GM12878 (cell line): ENCODE measurements at regions not wholly inside any gene's neighbourhood (a gene's known extent, or its start where the extent isn't known, plus 50 kb on each side); places are given as distances from the start of the nearest gene placed in this dataset.

Experiments
- ATAC-seq: fragments of 200-7000 bp; cut with Tn5 transposase; 3 replicates; pipeline ENCODE4 v1.9.1; 2020; ENCODE audit warnings: mild to moderate bottlenecking, moderate library complexity
- BruUV-seq: library from RNA; stranded (reverse); fragments of 400-500 nt; replicated peaks from 2 replicates; lab custom pipeline; 2021; lab: Mats Ljungman, UMichigan
- CTCF ChIA-PET: fragments of 300-600 bp; sonication (Branson Sonifier 250); formaldehyde crosslinking; extraction: SDS; loops from one replicate; lab custom pipeline; 2021; ENCODE audit warnings: inconsistent platforms; lab: Yijun Ruan, JAX
- POLR2A ChIA-PET: fragments of 350-600 bp; formaldehyde crosslinking; extraction: SDS; loops from one replicate; lab custom pipeline; 2021; ENCODE audit warnings: inconsistent platforms; lab: Charles Lee
- RAD21 ChIA-PET: fragments of 300-600 bp; sonication (Branson Sonifier 250); formaldehyde crosslinking; loops from one replicate; lab custom pipeline; 2023; ENCODE audit warnings: antibody characterized with exemption; ENCODE audit not compliant: unreplicated experiment; lab: Charles Lee
- SMC1A ChIA-PET: fragments of 300-600 bp; sonication (Branson Sonifier 250); formaldehyde crosslinking; loops from one replicate; lab custom pipeline; 2023; ENCODE audit not compliant: unreplicated experiment, uncharacterized antibody; lab: Charles Lee
- DNase-seq: peaks from one replicate; pipeline ENCODE4 v3.0.0-alpha.2; 2011; ENCODE audit warnings: low read depth, low spot score
- FAIRE-seq: peaks from 3 replicates; lab custom pipeline; 2011; peaks lifted over from hg19 to GRCh38; lab: Jason Lieb, UNC
- H2AFZ ChIP-seq: 2 replicates; pipeline ENCODE4 v1.6.0; 2011; ENCODE audit warnings: low read depth, low read length, control low read depth; ENCODE audit not compliant: control insufficient read depth
- H3K27ac ChIP-seq: 2 replicates; pipeline ENCODE4 v1.5.1; 2011; ENCODE audit warnings: control low read depth; ENCODE audit not compliant: control insufficient read depth, insufficient read depth
- H3K27me3 ChIP-seq, 2 experiments: replicated peaks in 1 of 2; 2 replicates each; pipeline versions ENCODE4 v1.6.0 to v1.6.1; 2011; ENCODE audit warnings: low read length in 1 of 2; ENCODE audit not compliant: control insufficient read depth in 2 of 2, insufficient read depth in 2 of 2
- H3K36me3 ChIP-seq, 2 experiments: 2 replicates each; pipeline ENCODE4 v1.5.1; 2011; ENCODE audit warnings: low read length in 1 of 2; ENCODE audit not compliant: control insufficient read depth in 2 of 2, insufficient read depth in 2 of 2
- H3K4me1 ChIP-seq: 2 replicates; pipeline ENCODE4 v1.6.1; 2011; ENCODE audit warnings: mild to moderate bottlenecking, low read length, moderate library complexity, mixed read lengths; ENCODE audit not compliant: control insufficient read depth, insufficient read depth
- H3K4me2 ChIP-seq: 2 replicates; pipeline ENCODE4 v1.6.0; 2011; ENCODE audit warnings: control low read depth; ENCODE audit not compliant: control insufficient read depth, insufficient read depth
- H3K4me3 ChIP-seq: fragments of 200-600 bp; sonication (generic); 2 replicates; pipeline ENCODE4 v1.5.1; 2016
- H3K79me2 ChIP-seq: 2 replicates; pipeline ENCODE4 v1.6.0; 2011; ENCODE audit warnings: low read length; ENCODE audit not compliant: control insufficient read depth, insufficient read depth
- H3K9ac ChIP-seq: 2 replicates; pipeline ENCODE4 v1.8.0; 2011; ENCODE audit warnings: low read length, control low read depth, mixed read lengths; ENCODE audit not compliant: control insufficient read depth, insufficient read depth
- H3K9me3 ChIP-seq: replicated peaks from 3 replicates; pipeline ENCODE4 v1.5.1; 2011; ENCODE audit warnings: mild to moderate bottlenecking, low read length; ENCODE audit not compliant: control insufficient read depth, insufficient read depth
- H4K20me1 ChIP-seq: 2 replicates; pipeline ENCODE4 v1.6.0; 2011; ENCODE audit not compliant: control insufficient read depth, insufficient read depth
- BCL3 ChIP-seq: IDR thresholded peaks from 2 replicates; pipeline ENCODE4 v1.6.1; 2011; ENCODE audit warnings: borderline replicate concordance, low read depth, mild to moderate bottlenecking, moderate library complexity, low read length; ENCODE audit not compliant: insufficient read depth, poor library complexity, severe bottlenecking
- BCLAF1 ChIP-seq: fragments of 450-650 bp; IDR thresholded peaks from 2 replicates; pipeline ENCODE4 v1.6.1; 2017; ENCODE audit warnings: antibody characterized with exemption, mild to moderate bottlenecking, moderate library complexity
- CEBPZ ChIP-seq: fragments of 150-350 bp; IDR thresholded peaks from 2 replicates; pipeline ENCODE4 v1.6.1; 2016; ENCODE audit warnings: low read depth, low read length
- EED ChIP-seq: sonication (generic); IDR thresholded peaks from 2 replicates; pipeline ENCODE4 v1.6.1; 2016; ENCODE audit warnings: antibody characterized with exemption, low read depth
- FOXK2 ChIP-seq: fragments of 450-650 bp; IDR thresholded peaks from 2 replicates; pipeline ENCODE4 v1.6.1; 2017; ENCODE audit warnings: mild to moderate bottlenecking, moderate library complexity
- IKZF2 ChIP-seq, 2 experiments: fragments of 450-650 bp; IDR thresholded peaks; 2 replicates each; pipeline ENCODE4 v1.6.1; 2017; ENCODE audit warnings: mild to moderate bottlenecking in 2 of 2, moderate library complexity in 2 of 2
- IRF4 ChIP-seq: IDR thresholded peaks from 2 replicates; pipeline ENCODE4 v1.6.1; 2011; ENCODE audit warnings: low read depth, low read length
- LARP7 ChIP-seq: fragments of 450-650 bp; IDR thresholded peaks from 2 replicates; pipeline ENCODE4 v1.6.1; 2017; ENCODE audit warnings: mild to moderate bottlenecking
- MTA2 ChIP-seq: fragments of 450-650 bp; IDR thresholded peaks from 2 replicates; pipeline ENCODE4 v1.6.1; 2016; ENCODE audit warnings: low read depth, mild to moderate bottlenecking, moderate library complexity
- NBN ChIP-seq: fragments of 450-650 bp; IDR thresholded peaks from 2 replicates; pipeline ENCODE4 v1.6.1; 2016
- NFYB ChIP-seq: IDR thresholded peaks from 2 replicates; pipeline ENCODE4 v1.6.1; 2011; ENCODE audit warnings: low read depth, mild to moderate bottlenecking, low read length, improper control_type of control experiment, moderate library complexity; ENCODE audit not compliant: insufficient read depth
- PML ChIP-seq: IDR thresholded peaks from 2 replicates; pipeline ENCODE4 v1.6.1; 2012; ENCODE audit warnings: low read length, inconsistent platforms
- RELB ChIP-seq: fragments of 450-650 bp; IDR thresholded peaks from 2 replicates; pipeline ENCODE4 v1.6.1; 2017; ENCODE audit warnings: low read depth, mild to moderate bottlenecking, moderate library complexity
- SMARCA5 ChIP-seq: fragments of 450-650 bp; IDR thresholded peaks from 2 replicates; pipeline ENCODE4 v1.6.1; 2017; ENCODE audit warnings: mild to moderate bottlenecking
- STAT1 ChIP-seq: fragments of 450-650 bp; conservative IDR thresholded peaks from 2 replicates; pipeline ENCODE4 v1.6.1; 2014; ENCODE audit warnings: antibody characterized with exemption, mild to moderate bottlenecking
- SUPT20H ChIP-seq: IDR thresholded peaks from 2 replicates; pipeline ENCODE4 v1.6.1; 2011; ENCODE audit warnings: low read depth, mild to moderate bottlenecking, low read length, moderate library complexity, borderline replicate concordance; ENCODE audit not compliant: control insufficient read depth
- TARDBP ChIP-seq: IDR thresholded peaks from 2 replicates; pipeline ENCODE4 v1.6.1; 2016; ENCODE audit warnings: borderline replicate concordance
- YBX1 ChIP-seq: fragments of 450-650 bp; IDR thresholded peaks from 2 replicates; pipeline ENCODE4 v1.6.1; 2016; ENCODE audit warnings: antibody characterized with exemption
- WGBS: methylation state at CpG from one replicate; pipeline ENCODE4 v1.1.6; 2016; ENCODE audit warnings: low lambda C conversion rate; ENCODE audit not compliant: insufficient replicate concordance, insufficient coverage; ENCODE audit errors: missing lambda C conversion rate; 5-methylcytosine and 5-hydroxymethylcytosine counted together
- in situ Hi-C: fragments of 300-500 bp; cut with MboI; formaldehyde crosslinking; loops from 9 replicates; pipeline ENCODE4 v1.14.3; 2018; ENCODE audit warnings: mixed read lengths
- intact Hi-C: fragments of 100-400 bp; cut with micrococcal nuclease; formaldehyde crosslinking; loops from one replicate; pipeline ENCODE4 v1.14.2; 2022; ENCODE audit not compliant: unreplicated experiment

GRCh38 chr5:17088051-17088450 is 129.4 kb upstream of the BASP1 start:
- no peak overlapping the region for H3K27ac ChIP-seq
- no peak overlapping the region for H2AFZ ChIP-seq
- no peak for FAIRE-seq
- SMC1A ChIA-PET = no interaction called here
- CTCF ChIA-PET = no interaction called here
- TF ChIP-seq MTA2 (no peak), PML (no peak), YBX1 (no peak), TARDBP (no peak), EED (no peak), NBN (no peak), IRF4 (no peak), SMARCA5 (no peak), RELB (no peak), NFYB (no peak), LARP7 (no peak), FOXK2 (no peak), CEBPZ (no peak), IKZF2 (IDR thresholded peaks at IDR 0.05) (no peak), BCL3 (no peak), STAT1 (no peak), BCLAF1 (no peak), SUPT20H (no peak)
- in situ Hi-C loops = no loop called here
- POLR2A ChIA-PET = no interaction called here
- intact Hi-C loops = no loop called here
- WGBS = 15% methylated on average over 4 of the region's 4 CpGs
- H3K4me3 ChIP-seq = no peak overlapping the region
- no peaks in the 10 kb centered on the region; a peak in 1 of 4 replicates for H3K27me3 ChIP-seq
- no peak overlapping the region for H3K4me2 ChIP-seq
- H3K9ac ChIP-seq = no peak overlapping the region
- no peaks in the 10 kb centered on the region for H3K4me1 ChIP-seq
- H3K36me3 ChIP-seq = no peaks in the 10 kb centered on the region
- RAD21 ChIA-PET = no interaction called here
- no peaks in the 10 kb centered on the region for H4K20me1 ChIP-seq
- no peak for DNase-seq
- ATAC-seq = no peak
- H3K79me2 ChIP-seq = no peaks in the 10 kb centered on the region
- no peaks in the 10 kb centered on the region for H3K9me3 ChIP-seq
- no TSS peak for BruUV-seq
